Loucy (cell line): ENCODE measurements at regions not wholly inside any gene's neighbourhood (a gene's known extent, or its start where the extent isn't known, plus 50 kb on each side); places are given as distances from the start of the nearest gene placed in this dataset.

Source experiments
- H2AFZ ChIP-seq: fragments of 200-600 bp; sonication (generic); 2 replicates; pipeline ENCODE4 v1.6.0; 2016; ENCODE audit warnings: antibody characterized with exemption, mild to moderate bottlenecking, low read length, moderate library complexity
- H3F3A ChIP-seq: fragments of 200-600 bp; 2 replicates; pipeline ENCODE4 v1.6.0; 2016; ENCODE audit warnings: antibody characterized with exemption, low read depth, mild to moderate bottlenecking
- H3K27me3 ChIP-seq: fragments of 200-600 bp; sonication (generic); 2 replicates; pipeline ENCODE4 v1.6.1; 2014; ENCODE audit warnings: low read length, mild to moderate bottlenecking; ENCODE audit not compliant: insufficient read depth, poor library complexity, severe bottlenecking
- H3K36me3 ChIP-seq: fragments of 200-600 bp; sonication (generic); 2 replicates; pipeline ENCODE4 v1.6.1; 2016; ENCODE audit warnings: low read length; ENCODE audit not compliant: insufficient read depth
- H3K4me1 ChIP-seq: fragments of 200-600 bp; sonication (generic); 2 replicates; pipeline ENCODE4 v1.5.1; 2014; ENCODE audit warnings: low read length, mild to moderate bottlenecking; ENCODE audit not compliant: insufficient read depth, poor library complexity, severe bottlenecking
- H3K4me2 ChIP-seq: fragments of 200-600 bp; sonication (generic); 2 replicates; pipeline ENCODE4 v1.6.0; 2014; ENCODE audit warnings: antibody characterized with exemption, low read length, low read depth, mild to moderate bottlenecking; ENCODE audit not compliant: poor library complexity, severe bottlenecking
- H3K4me3 ChIP-seq: fragments of 200-600 bp; sonication (generic); 2 replicates; pipeline ENCODE4 v1.5.1; 2014; ENCODE audit warnings: low read length, mild to moderate bottlenecking, mixed read lengths; ENCODE audit not compliant: poor library complexity, severe bottlenecking
- H3K79me2 ChIP-seq: fragments of 200-600 bp; sonication (generic); 2 replicates; pipeline ENCODE4 v1.6.1; 2014; ENCODE audit warnings: low read length; ENCODE audit not compliant: insufficient read depth
- H3K9ac ChIP-seq: fragments of 200-600 bp; sonication (generic); 2 replicates; pipeline ENCODE4 v1.6.0; 2014; ENCODE audit warnings: mild to moderate bottlenecking, low read depth, low read length, moderate library complexity; ENCODE audit not compliant: poor library complexity, severe bottlenecking
- H3K9me2 ChIP-seq: fragments of 200-600 bp; sonication (generic); replicated peaks from 2 replicates; pipeline ENCODE4 v1.6.1; 2016; ENCODE audit warnings: low read depth, low read length, mixed read lengths
- H3K9me3 ChIP-seq: fragments of 200-600 bp; sonication (generic); 2 replicates; pipeline ENCODE4 v1.6.1; 2014; ENCODE audit warnings: mild to moderate bottlenecking, antibody characterized with exemption, low read length, low read depth; ENCODE audit not compliant: insufficient read depth
- H4K20me1 ChIP-seq: fragments of 200-600 bp; sonication (generic); 2 replicates; pipeline ENCODE4 v1.6.0; 2014; ENCODE audit warnings: antibody characterized with exemption, low read length, mild to moderate bottlenecking; ENCODE audit not compliant: insufficient read depth, poor library complexity, severe bottlenecking
- EZH2phosphoT487 ChIP-seq: fragments of 200-600 bp; IDR thresholded peaks from 2 replicates; pipeline ENCODE4 v1.6.1; 2018; ENCODE audit warnings: antibody characterized with exemption, mild to moderate bottlenecking, moderate library complexity, borderline replicate concordance
- TF ChIP-seq, protein P1 (sequence below): fragments of 200-600 bp; sonication (generic); conservative IDR thresholded peaks from 2 replicates; pipeline ENCODE4 v1.5.1; 2014; ENCODE audit warnings: mild to moderate bottlenecking, antibody characterized with exemption, low read length

GRCh38 chr1:190667914-190668313 lies 190.2 kb upstream of the BRINP3 start:
- TF ChIP-seq, protein P1, sequence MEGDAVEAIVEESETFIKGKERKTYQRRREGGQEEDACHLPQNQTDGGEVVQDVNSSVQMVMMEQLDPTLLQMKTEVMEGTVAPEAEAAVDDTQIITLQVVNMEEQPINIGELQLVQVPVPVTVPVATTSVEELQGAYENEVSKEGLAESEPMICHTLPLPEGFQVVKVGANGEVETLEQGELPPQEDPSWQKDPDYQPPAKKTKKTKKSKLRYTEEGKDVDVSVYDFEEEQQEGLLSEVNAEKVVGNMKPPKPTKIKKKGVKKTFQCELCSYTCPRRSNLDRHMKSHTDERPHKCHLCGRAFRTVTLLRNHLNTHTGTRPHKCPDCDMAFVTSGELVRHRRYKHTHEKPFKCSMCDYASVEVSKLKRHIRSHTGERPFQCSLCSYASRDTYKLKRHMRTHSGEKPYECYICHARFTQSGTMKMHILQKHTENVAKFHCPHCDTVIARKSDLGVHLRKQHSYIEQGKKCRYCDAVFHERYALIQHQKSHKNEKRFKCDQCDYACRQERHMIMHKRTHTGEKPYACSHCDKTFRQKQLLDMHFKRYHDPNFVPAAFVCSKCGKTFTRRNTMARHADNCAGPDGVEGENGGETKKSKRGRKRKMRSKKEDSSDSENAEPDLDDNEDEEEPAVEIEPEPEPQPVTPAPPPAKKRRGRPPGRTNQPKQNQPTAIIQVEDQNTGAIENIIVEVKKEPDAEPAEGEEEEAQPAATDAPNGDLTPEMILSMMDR, result no peak
- Histone ChIP-seq H3K27me3 (no peaks in the 10 kb centered on the region), H3K4me1 (no peaks in the 10 kb centered on the region), H2AFZ (no peak overlapping the region), H4K20me1 (no peaks in the 10 kb centered on the region), H3K9me2 (no peaks in the 10 kb centered on the region), H3K79me2 (no peaks in the 10 kb centered on the region), H3K36me3 (no peaks in the 10 kb centered on the region), H3K9ac (no peak overlapping the region), H3F3A (no peaks in the 10 kb centered on the region), H3K9me3 (peaks cover 3% of the 10 kb centered on the region; the same call in 1 of the 2 replicates), H3K4me2 (no peak overlapping the region), H3K4me3 (no peak overlapping the region)

DNA sequence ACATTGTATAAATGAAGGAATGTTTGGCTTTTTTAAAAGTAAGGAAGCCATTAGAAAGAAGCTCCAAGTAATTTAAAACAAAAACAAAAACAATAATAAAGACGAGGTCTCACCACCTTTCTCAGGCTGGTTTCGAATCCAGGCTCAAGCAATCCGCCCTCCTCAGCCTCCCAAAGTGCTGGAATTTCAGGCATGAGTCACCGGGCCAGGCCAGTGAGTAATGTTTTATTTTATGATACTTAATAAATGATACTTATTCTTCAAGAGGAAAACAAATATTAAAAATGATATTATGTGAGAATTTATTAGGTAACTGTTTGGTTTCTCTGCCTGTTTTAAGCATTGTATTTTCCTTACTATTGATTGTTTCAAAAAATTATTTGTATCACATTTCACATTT lies 201.4 kb upstream of the BRINP3 start:
- Histone ChIP-seq H3K9me3 (no peaks in the 10 kb centered on the region), H3K4me2 (no peak overlapping the region), H3K9ac (no peak overlapping the region), H3K4me3 (no peak overlapping the region), H2AFZ (no peak overlapping the region), H3K36me3 (no peaks in the 10 kb centered on the region), H3K4me1 (no peaks in the 10 kb centered on the region), H3F3A (no peaks in the 10 kb centered on the region), H4K20me1 (no peaks in the 10 kb centered on the region), H3K27me3 (no peaks in the 10 kb centered on the region), H3K9me2 (no peaks in the 10 kb centered on the region), H3K79me2 (no peaks in the 10 kb centered on the region)
- TF ChIP-seq EZH2phosphoT487, result no peak
- TF ChIP-seq, protein P1, result no peak

GRCh38 chr1:190679454-190679853 lies 201.8 kb upstream of the BRINP3 start:
- no peak for TF ChIP-seq EZH2phosphoT487
- TF ChIP-seq, protein P1, result no peak
- no peaks in the 10 kb centered on the region for H3K27me3 ChIP-seq
- no peak overlapping the region for H3K9ac ChIP-seq

More at GRCh38 chr1:190679454-190679853, 201.8 kb upstream of the BRINP3 start:
- no peaks in the 10 kb centered on the region for H3F3A ChIP-seq
- H3K4me1 ChIP-seq, result no peaks in the 10 kb centered on the region
- H2AFZ ChIP-seq, result no peak overlapping the region
- no peaks in the 10 kb centered on the region for H3K36me3 ChIP-seq
- H4K20me1 ChIP-seq, result no peaks in the 10 kb centered on the region
- H3K4me3 ChIP-seq, result no peak overlapping the region
- H3K79me2 ChIP-seq, result no peaks in the 10 kb centered on the region
- H3K9me2 ChIP-seq, result no peaks in the 10 kb centered on the region
- H3K4me2 ChIP-seq, result no peak overlapping the region
- H3K9me3 ChIP-seq, result no peaks in the 10 kb centered on the region
